ENCODE measurements at regions not wholly inside any gene's neighbourhood (a gene's known extent, or its start where the extent isn't known, plus 50 kb on each side); places are given as distances from the start of the nearest gene placed in this dataset.

- TF ChIP-seq FUBP1 (CRISPR knock-in tag; IDR thresholded peaks at IDR 0.05; ENCODE audit: borderline replicate concordance) (no peak), ZFX (CRISPR knock-in tag; IDR thresholded peaks at IDR 0.05; ENCODE audit: low read depth) (no peak), CTCF (CRISPR knock-in tag; IDR thresholded peaks at IDR 0.05) (no peak), PAX8 (CRISPR knock-in tag; IDR thresholded peaks at IDR 0.05; ENCODE audit: borderline replicate concordance) (no peak), NFRKB (IDR thresholded peaks at IDR 0.05) (no peak), ATF2 (CRISPR knock-in tag; IDR thresholded peaks at IDR 0.05) (no peak), RXRA (CRISPR knock-in tag; IDR thresholded peaks at IDR 0.05) (no peak), EZH2 (conservative IDR thresholded peaks at IDR 0.05; ENCODE audit: low read depth, low read length) (no peak), TBL1XR1 (IDR thresholded peaks at IDR 0.05; ENCODE audit: borderline replicate concordance, low read length, partially characterized antibody) (no peak), AFF4 (CRISPR knock-in tag; IDR thresholded peaks at IDR 0.05) (no peak), KDM1A (CRISPR knock-in tag; IDR thresholded peaks at IDR 0.05) (no peak)
These were observed 134.0 kb upstream of the TARS1 start for GRCh38 chr5:33306758-33307157.
